HG03469 (cell line): ENCODE measurements at regions not wholly inside any gene's neighbourhood (a gene's known extent, or its start where the extent isn't known, plus 50 kb on each side); places are given as distances from the start of the nearest gene placed in this dataset.

ENCODE experiments used
- ATAC-seq: cut with Tn5 transposase; IDR thresholded peaks from one replicate; pipeline ENCODE4 v1.9.1; 2021; ENCODE audit warnings: mild to moderate bottlenecking, moderate library complexity, moderate number of reproducible peaks; ENCODE audit not compliant: unreplicated experiment

DNA sequence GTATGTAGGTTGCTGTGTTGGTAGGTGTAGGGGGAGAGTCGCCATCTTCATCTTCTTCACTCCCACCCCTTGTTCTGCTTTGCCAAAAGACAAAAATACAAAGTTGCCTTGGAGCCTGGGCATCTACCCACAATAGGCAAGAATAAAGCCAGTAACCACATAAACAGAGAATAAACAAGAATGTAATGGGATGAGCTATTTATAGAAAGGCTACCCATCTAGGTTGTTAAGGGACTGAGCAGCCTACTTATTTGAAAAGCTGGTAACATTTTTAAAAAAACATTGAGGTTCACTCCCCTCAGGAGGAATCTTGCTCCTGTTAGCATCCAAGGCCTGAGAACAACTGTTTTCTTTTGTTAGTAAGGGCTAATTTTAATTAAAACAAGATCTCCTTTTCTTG lies 301.4 kb upstream of the STXBP5 start:
- no peak for ATAC-seq

- ATAC-seq, result no peak
Measured at GRCh38 chr6:146903451-146903850, 300.8 kb upstream of the STXBP5 start.

- ATAC-seq, result no peak
Measured at GRCh38 chr6:146904596-146904995, 299.6 kb upstream of the STXBP5 start.

GRCh38 chr6:146905181-146905704 lies 299.0 kb upstream of the STXBP5 start:
- no peak for ATAC-seq

GRCh38 chr6:146908786-146909185 lies 295.4 kb upstream of the STXBP5 start:
- no peak for ATAC-seq

DNA sequence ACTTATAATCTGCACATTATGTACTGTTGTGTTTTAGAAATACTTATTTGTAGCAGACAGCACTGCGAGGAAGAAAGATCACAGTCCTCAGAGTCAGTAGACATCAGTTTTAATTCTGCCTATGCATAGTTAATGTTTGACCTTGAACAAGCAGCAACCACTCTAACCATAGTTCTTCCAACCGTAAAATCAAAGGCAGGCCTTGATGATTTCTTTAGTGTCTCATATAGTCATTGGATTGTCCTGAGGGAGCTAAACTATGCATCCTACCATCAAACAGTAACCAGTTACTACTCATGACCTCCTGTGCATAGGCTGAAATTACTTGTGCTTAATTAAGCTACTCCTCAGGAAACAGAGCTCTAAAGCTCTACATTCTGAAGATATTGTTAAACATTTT lies 294.8 kb upstream of the STXBP5 start:
- no peak for ATAC-seq

DNA sequence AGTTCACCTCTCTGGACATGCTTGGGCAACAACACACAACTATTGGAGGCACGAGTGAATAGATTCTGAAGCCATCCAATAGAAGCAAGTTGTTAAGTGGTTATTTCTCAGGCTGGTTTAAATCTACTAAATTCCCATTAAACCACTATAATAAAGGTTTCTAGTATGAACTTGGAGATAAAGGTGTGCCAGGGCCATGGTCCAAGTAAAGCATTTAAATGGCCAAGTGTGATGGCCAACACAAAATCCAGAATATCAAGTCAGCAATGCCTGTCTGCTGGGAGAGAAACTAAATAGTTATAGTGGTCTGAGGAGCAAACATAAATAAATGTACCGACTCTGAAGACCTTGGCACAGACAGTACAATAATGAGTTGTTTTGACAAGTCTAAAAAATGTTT lies 294.3 kb upstream of the STXBP5 start:
- ATAC-seq, result no peak

DNA sequence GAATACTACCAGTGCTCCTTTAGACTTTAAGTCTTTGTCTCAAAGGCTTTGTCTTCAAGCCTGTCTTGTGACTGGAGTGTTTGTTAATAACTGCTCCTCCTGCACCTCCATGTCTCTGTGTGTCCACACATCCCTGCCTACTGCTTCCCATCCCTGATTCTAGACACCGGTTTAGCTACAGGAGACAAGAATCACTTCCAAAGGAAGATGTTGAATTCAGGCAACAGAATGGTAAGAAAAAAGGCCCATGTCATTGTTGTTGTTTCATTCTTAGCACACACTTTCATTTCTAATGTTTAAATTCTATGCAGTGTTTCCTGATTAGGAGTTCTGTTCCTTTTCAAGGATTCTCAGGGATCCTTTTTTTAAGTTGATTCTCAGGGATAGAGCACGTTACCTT lies 293.6 kb upstream of the STXBP5 start:
- ATAC-seq, result no peak

GRCh38 chr6:146911635-146912215 lies 292.5 kb upstream of the STXBP5 start:
- no peak for ATAC-seq

- ATAC-seq, result no peak
Measured at GRCh38 chr6:146912730-146913685, 291.2 kb upstream of the STXBP5 start.

- no peak for ATAC-seq
Measured at GRCh38 chr6:146913842-146914488, 290.3 kb upstream of the STXBP5 start.

DNA sequence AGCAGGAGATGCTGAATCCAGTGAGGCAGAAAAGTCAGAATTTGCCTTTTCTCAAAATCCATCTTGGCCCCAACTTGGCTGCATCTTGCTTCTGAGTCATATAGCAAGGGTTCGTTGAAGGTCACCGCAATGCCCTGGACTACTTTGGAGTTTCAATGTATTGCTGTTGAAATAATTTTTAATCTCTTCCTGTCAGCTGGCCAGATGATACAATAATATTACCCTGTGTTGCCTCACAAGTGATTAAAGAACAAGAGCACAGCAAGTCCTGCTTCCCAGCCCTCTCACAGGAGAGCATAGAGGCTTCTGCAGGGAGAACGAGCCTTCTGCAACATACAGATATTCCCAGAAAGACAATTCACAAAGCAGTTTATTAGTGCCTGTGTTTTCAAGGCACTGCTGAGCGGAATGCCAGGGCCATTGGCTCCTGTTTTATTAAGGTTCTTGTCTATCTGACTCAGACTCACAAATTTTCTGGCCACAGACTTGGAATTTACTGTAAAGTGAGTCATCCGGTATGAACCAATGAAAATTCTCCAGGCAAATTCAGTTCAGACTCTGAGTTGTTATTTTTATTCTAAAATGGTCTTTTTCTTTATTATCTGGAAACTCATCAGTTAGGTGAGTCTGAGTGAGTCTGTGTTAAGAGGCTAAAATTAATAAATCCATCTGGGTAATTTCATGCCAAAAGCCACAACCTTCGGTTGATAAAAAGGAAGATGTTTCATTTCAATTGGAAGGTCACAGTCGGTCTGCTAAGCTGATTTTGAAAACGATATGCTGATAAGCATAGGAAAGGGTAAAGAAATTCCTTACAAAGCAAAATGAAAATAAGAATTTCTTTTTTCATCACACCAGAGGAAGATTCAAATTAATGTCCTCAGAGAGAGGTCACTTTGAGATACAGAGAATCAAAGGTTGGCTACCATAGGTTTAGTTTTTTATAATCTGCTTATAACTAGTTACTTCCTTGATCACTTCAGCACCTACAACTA lies 289.4 kb upstream of the STXBP5 start:
- ATAC-seq, result no peak

- ATAC-seq, result no peak
Measured at GRCh38 chr6:146915671-146916127, 288.5 kb upstream of the STXBP5 start.

- ATAC-seq, result no peak
Measured at GRCh38 chr6:146916435-146917025, 287.7 kb upstream of the STXBP5 start.

GRCh38 chr6:146917182-146917581 lies 287.0 kb upstream of the STXBP5 start:
- ATAC-seq, result no peak

DNA sequence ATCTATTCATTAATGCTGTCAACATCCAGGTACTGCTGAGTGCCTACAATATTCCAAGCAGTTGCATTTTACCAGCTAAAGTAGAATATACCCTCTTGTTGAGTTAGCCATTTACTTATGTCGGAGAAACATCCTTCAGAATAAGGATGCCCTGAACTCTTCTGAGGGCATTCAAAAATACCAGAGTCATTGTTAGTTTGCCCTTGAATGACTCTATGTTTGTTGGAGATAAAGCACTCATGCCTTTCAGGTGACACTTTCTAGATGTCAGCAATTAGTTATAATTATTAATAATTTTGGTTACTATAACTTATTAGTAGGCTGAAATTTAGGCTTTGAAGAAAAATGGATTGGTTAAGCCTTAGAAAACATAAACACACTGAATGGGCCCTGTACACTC lies 286.2 kb upstream of the STXBP5 start:
- no peak for ATAC-seq

DNA sequence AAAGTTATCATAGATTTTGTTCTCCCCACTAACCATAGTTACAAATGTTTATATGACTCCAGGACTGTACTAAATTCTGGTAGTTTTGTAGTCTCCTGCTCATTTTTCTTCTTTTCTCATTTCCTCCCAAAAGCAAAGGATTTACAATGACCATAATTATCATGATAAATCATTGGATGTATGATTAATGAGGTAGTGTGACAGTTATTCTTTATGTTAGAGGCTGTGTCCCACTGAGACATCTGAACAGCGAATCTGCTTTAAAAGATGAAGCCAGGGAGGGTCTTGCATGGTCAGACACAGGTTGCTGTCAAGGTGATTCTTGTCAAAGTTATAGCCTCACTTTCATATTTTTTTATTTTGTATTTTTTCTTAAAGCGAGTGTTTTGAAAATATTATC lies 285.2 kb upstream of the STXBP5 start:
- ATAC-seq, result no peak

DNA sequence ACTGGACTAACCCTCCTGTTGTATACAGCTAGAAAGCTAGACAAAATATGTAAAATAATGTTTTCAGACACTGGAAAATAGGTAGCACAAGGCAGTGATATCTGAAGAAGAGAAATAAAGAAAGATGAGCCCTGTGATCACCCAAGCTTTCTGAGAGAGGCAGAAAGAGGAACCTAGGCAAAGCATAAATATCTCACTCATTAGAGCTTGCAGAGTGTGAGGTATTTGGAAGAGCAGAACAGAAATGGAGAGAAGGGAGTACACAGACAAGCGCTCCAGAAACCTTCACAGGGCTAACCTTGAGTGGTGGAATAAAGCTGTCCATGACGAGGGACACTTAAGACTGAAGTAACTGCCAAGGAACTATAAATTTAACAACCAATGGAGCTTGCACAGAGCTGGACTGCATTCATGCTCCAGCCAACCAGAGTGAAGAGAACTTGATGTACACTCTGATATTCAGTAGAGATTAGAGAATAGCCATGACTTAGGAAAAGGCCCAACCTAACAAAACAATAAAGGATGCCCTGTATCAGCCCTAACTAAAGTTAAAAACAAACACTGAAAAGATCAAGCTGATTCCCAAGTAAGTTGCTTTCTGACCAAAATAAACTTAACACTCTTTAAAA lies 280.9 kb upstream of the STXBP5 start:
- no peak for ATAC-seq

GRCh38 chr6:146925846-146926245 lies 278.4 kb upstream of the STXBP5 start:
- no peak for ATAC-seq
